ENCODE measurements at regions not wholly inside any gene's neighbourhood (a gene's known extent, or its start where the extent isn't known, plus 50 kb on each side); places are given as distances from the start of the nearest gene placed in this dataset.

DNA sequence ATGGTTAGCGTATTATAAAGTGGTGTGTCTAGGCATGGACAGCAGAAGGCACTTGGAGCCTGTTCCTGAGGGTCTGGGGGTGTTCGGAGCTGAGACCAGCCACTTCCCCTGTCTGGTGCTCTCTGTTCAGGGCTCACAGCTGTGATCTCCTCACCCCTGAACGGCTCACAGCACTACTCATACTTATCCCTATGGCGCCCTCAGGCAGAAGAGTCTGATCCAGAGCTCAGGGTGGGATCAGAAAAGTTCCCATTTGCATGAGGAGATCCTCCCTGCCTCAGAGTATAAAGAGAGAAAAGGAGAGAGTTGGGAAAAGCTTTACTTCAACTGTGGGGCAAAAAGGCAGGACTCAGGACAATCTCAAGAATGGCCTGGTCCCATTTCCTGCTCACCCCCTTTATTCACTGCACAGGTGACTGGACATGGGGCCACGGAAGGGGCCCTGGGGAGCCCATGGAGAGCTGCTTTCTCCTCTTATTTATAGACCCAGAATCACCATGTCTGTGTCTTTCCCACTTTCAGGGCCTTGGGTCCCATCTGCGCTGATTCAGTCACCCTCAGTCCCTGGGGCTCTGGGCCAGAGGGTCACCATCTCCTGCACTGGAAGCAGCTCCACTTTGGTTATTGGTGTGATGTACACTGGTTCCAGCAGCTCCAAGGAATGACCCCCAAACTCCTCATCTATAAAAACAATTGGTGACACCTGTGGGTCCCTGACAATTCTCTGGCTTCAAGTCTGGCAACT is 97.0 kb upstream of the TOP3B start:
- Histone ChIP-seq H3K4me3 (no peak overlapping the region), H3K36me3 (no peaks in the 10 kb centered on the region), H3K4me1 (no peaks in the 10 kb centered on the region), H3K27ac (no peak overlapping the region), H3K27me3 (no peaks in the 10 kb centered on the region), H3K9me3 (no peaks in the 10 kb centered on the region)
- TF ChIP-seq POLR2AphosphoS5 (IDR thresholded peaks at IDR 0.05; ENCODE audit: insufficient read depth in 1 of 2, low read depth in 1 of 2): no peak
- no peak for TF ChIP-seq POLR2A (IDR thresholded peaks at IDR 0.05)
- TF ChIP-seq CTCF (IDR thresholded peaks at IDR 0.05): no peak
- DNase-seq (ENCODE audit: extremely low spot score in 2 of 2): no peak
- intact Hi-C loops (cut with DNase I): loop anchor here (10.0 kb wide), 1 partner anchor 1965 kb away; the partner anchor contains the start of genes RANBP1 and TRMT2A

DNA sequence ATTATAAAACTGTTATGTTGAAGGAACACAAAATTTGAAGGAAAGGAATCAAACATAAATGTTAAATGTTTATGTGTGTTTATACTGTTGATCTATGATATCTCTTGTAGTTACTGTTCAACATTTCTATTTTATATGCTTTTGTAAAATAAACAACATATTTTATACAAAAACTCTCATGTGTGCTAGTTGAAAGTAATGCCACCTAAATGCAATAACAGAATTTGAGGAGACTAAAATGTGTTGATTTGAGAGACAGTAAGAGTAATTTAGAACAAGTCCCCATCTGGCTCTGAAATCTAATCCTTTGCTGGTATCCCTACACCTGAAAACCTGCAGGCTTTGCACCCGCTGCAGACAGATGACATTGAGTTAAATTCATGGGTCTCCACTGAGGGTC is 95.7 kb upstream of the TOP3B start:
- no peak for TF ChIP-seq POLR2A (IDR thresholded peaks at IDR 0.05)
- TF ChIP-seq CTCF (IDR thresholded peaks at IDR 0.05): no peak
- TF ChIP-seq POLR2AphosphoS5 (IDR thresholded peaks at IDR 0.05; ENCODE audit: insufficient read depth in 1 of 2, low read depth in 1 of 2): no peak
- Histone ChIP-seq H3K4me1 (no peaks in the 10 kb centered on the region), H3K4me3 (no peak overlapping the region), H3K9me3 (no peaks in the 10 kb centered on the region), H3K27me3 (no peaks in the 10 kb centered on the region), H3K27ac (no peak overlapping the region), H3K36me3 (no peaks in the 10 kb centered on the region)
- intact Hi-C loops (cut with DNase I): loop anchor here (10.0 kb wide), 1 partner anchor 1964 kb away; the partner anchor contains the start of genes RANBP1 and TRMT2A
- DNase-seq (ENCODE audit: extremely low spot score in 2 of 2): no peak

- TF ChIP-seq CTCF (IDR thresholded peaks at IDR 0.05) (no peak), POLR2A (IDR thresholded peaks at IDR 0.05) (no peak), POLR2AphosphoS5 (IDR thresholded peaks at IDR 0.05; ENCODE audit: insufficient read depth in 1 of 2, low read depth in 1 of 2) (no peak)
- Histone ChIP-seq H3K9me3 (no peaks in the 10 kb centered on the region), H3K4me3 (no peak overlapping the region), H3K4me1 (no peaks in the 10 kb centered on the region), H3K36me3 (no peaks in the 10 kb centered on the region), H3K27ac (no peak overlapping the region), H3K27me3 (no peaks in the 10 kb centered on the region)
- no peak for DNase-seq (ENCODE audit: extremely low spot score in 2 of 2)
- intact Hi-C loops (cut with DNase I): loop anchor here (10.0 kb wide), 1 partner anchor 1962 kb away; the partner anchor contains the start of genes RANBP1 and TRMT2A
These were observed 94.5 kb upstream of the TOP3B start for GRCh38 chr22:22076932-22077703.

GRCh38 chr22:22076361-22076760 is 93.8 kb upstream of the TOP3B start:
- TF ChIP-seq POLR2AphosphoS5 (IDR thresholded peaks at IDR 0.05; ENCODE audit: insufficient read depth in 1 of 2, low read depth in 1 of 2) (no peak), POLR2A (IDR thresholded peaks at IDR 0.05) (no peak), CTCF (IDR thresholded peaks at IDR 0.05) (no peak)
- H3K27me3 ChIP-seq: no peaks in the 10 kb centered on the region

More at GRCh38 chr22:22076361-22076760, 93.8 kb upstream of the TOP3B start:
- no peak for DNase-seq (ENCODE audit: extremely low spot score in 2 of 2)
- Histone ChIP-seq H3K9me3 (no peaks in the 10 kb centered on the region), H3K27ac (no peak overlapping the region), H3K4me3 (no peak overlapping the region), H3K4me1 (no peaks in the 10 kb centered on the region), H3K36me3 (no peaks in the 10 kb centered on the region)
- intact Hi-C loops (cut with DNase I): loop anchor here (10.0 kb wide), 1 partner anchor 1962 kb away; the partner anchor contains the start of genes RANBP1 and TRMT2A

All from vagina (tissue), 2 donors.